ENCODE measurements at regions not wholly inside any gene's neighbourhood (a gene's known extent, or its start where the extent isn't known, plus 50 kb on each side); places are given as distances from the start of the nearest gene placed in this dataset.

GRCh38 chr11:70522593-70523311, 124.4 kb downstream of the CTTN start:
- TF ChIP-seq POLR2A (IDR thresholded peaks at IDR 0.05), result no peak
- no peak for TF ChIP-seq CTCF (IDR thresholded peaks at IDR 0.05)
- TF ChIP-seq EP300 (IDR thresholded peaks at IDR 0.05), result no peak
